Prostate gland (tissue), 2 donors: ENCODE measurements at regions not wholly inside any gene's neighbourhood (a gene's known extent, or its start where the extent isn't known, plus 50 kb on each side); places are given as distances from the start of the nearest gene placed in this dataset.

ENCODE experiments used
- DNase-seq: peaks from one replicate; pipeline ENCODE4 v3.0.0-alpha.2; 2019; ENCODE audit warnings: low spot score
- H3K27ac ChIP-seq, 2 donors: fragments of 200-600 bp; sonication (generic); 2 replicates each; pipeline ENCODE4 v1.5.1; 2017 to 2019
- H3K27me3 ChIP-seq: fragments of 200-600 bp; sonication (generic); replicated peaks from 2 replicates; pipeline ENCODE4 v1.5.1; 2019; ENCODE audit not compliant: insufficient read depth
- H3K36me3 ChIP-seq, 2 donors: fragments of 200-600 bp; sonication (generic); 1 replicate in 1 of 2; 2 replicates in 1 of 2; pipeline versions ENCODE4 v1.5.1 to v1.8.1; 2017 to 2019
- H3K4me1 ChIP-seq: fragments of 200-600 bp; sonication (generic); replicated peaks from 2 replicates; pipeline ENCODE4 v1.5.1; 2019
- H3K4me3 ChIP-seq, 2 donors: fragments of 200-600 bp; sonication (generic); 2 replicates each; pipeline ENCODE4 v1.5.1; 2017 to 2019
- H3K9me3 ChIP-seq: fragments of 200-600 bp; sonication (generic); 2 replicates; pipeline ENCODE4 v1.5.1; 2017
- CTCF ChIP-seq, 4 experiments: fragments of 200-600 bp in 2 of 4; fragments of 450-650 bp in 2 of 4; sonication (generic) in 2 of 4; IDR thresholded peaks; 1 replicate in 3 of 4; 2 replicates in 1 of 4; pipeline ENCODE4 v1.5.1; 2016 to 2019; ENCODE audit warnings: antibody characterized with exemption in 4 of 4, mild to moderate bottlenecking in 2 of 4, moderate library complexity in 2 of 4
- POLR2A ChIP-seq: fragments of 450-650 bp; IDR thresholded peaks from one replicate; pipeline ENCODE4 v1.6.1; 2016; ENCODE audit warnings: antibody characterized with exemption, mild to moderate bottlenecking
- POLR2AphosphoS5 ChIP-seq: sonication (generic); formaldehyde crosslinking; IDR thresholded peaks from one replicate; pipeline ENCODE4 v1.6.1; 2017; ENCODE audit warnings: antibody characterized with exemption
- WGBS: methylation state at CpG from one replicate; pipeline ENCODE4 v1.1.5; 2018; 5-methylcytosine and 5-hydroxymethylcytosine counted together
- intact Hi-C: fragments of 100-400 bp; cut with DNase I; formaldehyde crosslinking; loops from one replicate; pipeline ENCODE4 v1.14.2; 2022

GRCh38 chr3:176581589-176581988 is 615.7 kb downstream of the TBL1XR1 start:
- intact Hi-C loops = no loop called here
- no peaks in the 10 kb centered on the region for H3K36me3 ChIP-seq

GRCh38 chr3:176579711-176580185 is 617.5 kb downstream of the TBL1XR1 start:
- intact Hi-C loops = no loop called here
- 93% methylated on average over 2 of the region's 2 CpGs for WGBS
- DNase-seq = no peak

More at GRCh38 chr3:176581589-176581988, 615.7 kb downstream of the TBL1XR1 start:
- TF ChIP-seq POLR2A (no peak), CTCF (IDR thresholded peaks at IDR 0.05) (no peak), POLR2AphosphoS5 (no peak)
- DNase-seq = no peak
- Histone ChIP-seq H3K4me3 (no peak overlapping the region), H3K9me3 (no peaks in the 10 kb centered on the region), H3K4me1 (no peaks in the 10 kb centered on the region), H3K27me3 (no peaks in the 10 kb centered on the region), H3K27ac (no peak overlapping the region)
- WGBS = 100% methylated on average over 1 of the region's 1 CpG

GRCh38 chr3:176578316-176578715 is 619.0 kb downstream of the TBL1XR1 start:
- no peaks in the 10 kb centered on the region for H3K4me1 ChIP-seq
- no peak overlapping the region for H3K4me3 ChIP-seq
- H3K36me3 ChIP-seq = no peaks in the 10 kb centered on the region
- no peak overlapping the region for H3K27ac ChIP-seq
- no peak for TF ChIP-seq CTCF (IDR thresholded peaks at IDR 0.05)
- no peak for TF ChIP-seq POLR2A
- TF ChIP-seq POLR2AphosphoS5 = no peak
- intact Hi-C loops = no loop called here
- H3K27me3 ChIP-seq = no peaks in the 10 kb centered on the region
- DNase-seq = no peak
- H3K9me3 ChIP-seq = no peaks in the 10 kb centered on the region
- 91% methylated on average over 3 of the region's 3 CpGs for WGBS

More at GRCh38 chr3:176579711-176580185, 617.5 kb downstream of the TBL1XR1 start:
- Histone ChIP-seq H3K9me3 (no peaks in the 10 kb centered on the region), H3K27ac (no peak overlapping the region), H3K4me1 (no peaks in the 10 kb centered on the region), H3K4me3 (no peak overlapping the region), H3K27me3 (no peaks in the 10 kb centered on the region), H3K36me3 (no peaks in the 10 kb centered on the region)
- TF ChIP-seq POLR2AphosphoS5 (no peak), POLR2A (no peak), CTCF (IDR thresholded peaks at IDR 0.05) (no peak)

- Histone ChIP-seq H3K36me3 (no peaks in the 10 kb centered on the region), H3K4me3 (no peak overlapping the region), H3K4me1 (no peaks in the 10 kb centered on the region), H3K9me3 (no peaks in the 10 kb centered on the region), H3K27ac (no peak overlapping the region), H3K27me3 (no peaks in the 10 kb centered on the region)
- 37% methylated on average over 5 of the region's 5 CpGs for WGBS
- TF ChIP-seq POLR2AphosphoS5 = no peak
- TF ChIP-seq CTCF (IDR thresholded peaks at IDR 0.05) = no peak
- no peak for TF ChIP-seq POLR2A
- DNase-seq = no peak
- intact Hi-C loops = no loop called here
Measured at GRCh38 chr3:176577447-176577846, 619.8 kb downstream of the TBL1XR1 start.

- 0% methylated on average over 1 of the region's 1 CpG for WGBS
Measured at GRCh38 chr3:176574786-176575185, 622.5 kb downstream of the TBL1XR1 start.

More at GRCh38 chr3:176574786-176575185, 622.5 kb downstream of the TBL1XR1 start:
- DNase-seq = no peak
- Histone ChIP-seq H3K27me3 (no peaks in the 10 kb centered on the region), H3K4me3 (no peak overlapping the region), H3K4me1 (no peaks in the 10 kb centered on the region), H3K9me3 (no peaks in the 10 kb centered on the region), H3K27ac (no peak overlapping the region), H3K36me3 (no peaks in the 10 kb centered on the region)
- TF ChIP-seq POLR2AphosphoS5 (no peak), POLR2A (no peak), CTCF (IDR thresholded peaks at IDR 0.05) (no peak)
- intact Hi-C loops = no loop called here
